ENCODE measurements at regions not wholly inside any gene's neighbourhood (a gene's known extent, or its start where the extent isn't known, plus 50 kb on each side); places are given as distances from the start of the nearest gene placed in this dataset.
A peak's percentile ranks its signal among the peaks of the same experiment; 100 is the strongest.

DNA sequence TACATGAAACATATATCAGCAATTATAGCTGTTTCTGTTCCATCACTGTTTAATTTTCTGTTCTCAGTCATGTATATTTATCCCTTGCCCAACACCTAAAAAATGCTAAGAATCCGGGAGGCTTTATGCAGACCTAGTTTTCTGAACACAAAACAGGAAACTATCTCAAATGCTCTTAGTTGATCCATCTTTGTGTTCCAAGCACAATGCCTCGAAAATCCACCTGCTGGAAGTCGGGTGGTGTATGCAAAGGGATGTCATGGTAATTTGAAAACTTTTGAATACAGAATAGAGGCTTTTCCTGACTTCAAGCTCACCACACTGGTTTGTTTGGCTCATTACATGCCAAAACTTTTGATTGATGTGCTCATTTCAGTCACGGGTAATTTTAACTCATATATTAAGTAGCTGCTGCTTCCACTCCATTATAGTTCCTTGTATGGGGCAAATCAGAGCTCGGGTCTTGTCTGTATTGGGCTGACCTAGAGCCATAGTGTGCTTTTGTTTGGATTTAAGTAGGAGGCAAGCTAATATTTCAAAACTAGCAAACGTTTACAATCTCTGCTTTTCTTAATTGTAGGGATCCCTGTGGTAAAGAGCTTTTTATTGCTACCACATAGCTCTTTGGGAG is 646.5 kb upstream of the EPHA7 start:
- Histone ChIP-seq H3K27me3 (no peaks in the 10 kb centered on the region), H3K27ac (no peak overlapping the region), H3K4me1 (no peaks in the 10 kb centered on the region), H3K9me3 (no peaks in the 10 kb centered on the region), H3K4me3 (no peak overlapping the region), H3K36me3 (no peaks in the 10 kb centered on the region)
- 39 to 48% (median 45%) methylated on average over 6 of the region's 6 CpGs for WGBS, 5 donors
- TF ChIP-seq EP300 (IDR thresholded peaks at IDR 0.05) (no peak), POLR2A (IDR thresholded peaks at IDR 0.05) (no peak), POLR2AphosphoS5 (IDR thresholded peaks at IDR 0.05) (no peak)
- TF ChIP-seq, protein P1, sequence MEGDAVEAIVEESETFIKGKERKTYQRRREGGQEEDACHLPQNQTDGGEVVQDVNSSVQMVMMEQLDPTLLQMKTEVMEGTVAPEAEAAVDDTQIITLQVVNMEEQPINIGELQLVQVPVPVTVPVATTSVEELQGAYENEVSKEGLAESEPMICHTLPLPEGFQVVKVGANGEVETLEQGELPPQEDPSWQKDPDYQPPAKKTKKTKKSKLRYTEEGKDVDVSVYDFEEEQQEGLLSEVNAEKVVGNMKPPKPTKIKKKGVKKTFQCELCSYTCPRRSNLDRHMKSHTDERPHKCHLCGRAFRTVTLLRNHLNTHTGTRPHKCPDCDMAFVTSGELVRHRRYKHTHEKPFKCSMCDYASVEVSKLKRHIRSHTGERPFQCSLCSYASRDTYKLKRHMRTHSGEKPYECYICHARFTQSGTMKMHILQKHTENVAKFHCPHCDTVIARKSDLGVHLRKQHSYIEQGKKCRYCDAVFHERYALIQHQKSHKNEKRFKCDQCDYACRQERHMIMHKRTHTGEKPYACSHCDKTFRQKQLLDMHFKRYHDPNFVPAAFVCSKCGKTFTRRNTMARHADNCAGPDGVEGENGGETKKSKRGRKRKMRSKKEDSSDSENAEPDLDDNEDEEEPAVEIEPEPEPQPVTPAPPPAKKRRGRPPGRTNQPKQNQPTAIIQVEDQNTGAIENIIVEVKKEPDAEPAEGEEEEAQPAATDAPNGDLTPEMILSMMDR (IDR thresholded peaks at IDR 0.05), result no peak
- DNase-seq, result peak in 1 of 2 donors; percentile 18
- intact Hi-C loops (cut with DNase I; ENCODE audit: low total_unique reads), result no loop called here

DNA sequence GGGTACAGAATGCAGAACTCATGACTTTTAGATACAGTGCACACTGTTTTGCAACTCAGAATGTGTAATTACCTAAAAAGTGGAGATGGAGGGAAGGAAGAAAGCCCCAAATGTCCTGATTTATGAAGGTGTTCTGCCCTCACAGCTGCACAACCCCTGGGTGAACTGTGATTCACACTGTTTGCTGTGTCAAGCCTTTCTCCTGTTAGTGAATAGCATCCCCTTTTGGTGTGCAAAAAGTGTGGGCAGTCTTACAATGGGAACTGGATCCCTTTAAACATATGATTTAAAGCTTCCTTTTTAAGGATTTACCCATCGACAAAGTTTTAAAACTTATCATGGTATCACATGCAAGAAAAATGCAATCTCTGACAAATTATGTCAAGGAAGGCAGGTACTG is 633.4 kb upstream of the EPHA7 start:
- Histone ChIP-seq H3K27me3 (no peaks in the 10 kb centered on the region), H3K36me3 (no peaks in the 10 kb centered on the region), H3K4me1 (no peaks in the 10 kb centered on the region), H3K9me3 (no peaks in the 10 kb centered on the region), H3K27ac (no peak overlapping the region), H3K4me3 (no peak overlapping the region)
- TF ChIP-seq, protein P1 (IDR thresholded peaks at IDR 0.05), result no peak
- TF ChIP-seq POLR2AphosphoS5 (IDR thresholded peaks at IDR 0.05) (no peak), POLR2A (IDR thresholded peaks at IDR 0.05) (no peak), EP300 (IDR thresholded peaks at IDR 0.05) (no peak)
- peak in 1 of 2 donors; percentile 54 for DNase-seq
- intact Hi-C loops (cut with DNase I; ENCODE audit: low total_unique reads), result no loop called here
- WGBS, 5 donors, result 8 to 27% (median 17%) methylated on average over 1 of the region's 1 CpG

DNA sequence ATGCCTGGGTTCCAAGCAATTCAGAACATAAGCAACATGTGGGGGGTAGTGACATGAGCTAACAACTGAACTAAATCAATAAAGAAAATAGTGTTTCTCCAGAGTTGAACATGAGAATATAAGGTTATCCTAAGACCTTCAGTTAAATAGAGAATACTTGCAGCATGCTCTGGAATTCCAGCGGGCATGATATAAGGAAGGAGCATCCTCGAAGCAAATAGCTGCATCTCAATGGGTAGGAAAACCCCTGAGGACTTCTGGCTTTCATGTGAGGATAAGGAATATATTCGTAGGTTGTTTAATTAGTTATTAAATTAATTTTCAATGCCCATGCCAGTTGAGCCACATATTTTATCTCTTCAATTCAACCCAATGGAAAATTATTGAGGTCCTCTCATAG is 631.2 kb upstream of the EPHA7 start:
- Histone ChIP-seq H3K27ac (no peak overlapping the region), H3K4me3 (no peak overlapping the region), H3K9me3 (no peaks in the 10 kb centered on the region), H3K4me1 (no peaks in the 10 kb centered on the region), H3K36me3 (no peaks in the 10 kb centered on the region), H3K27me3 (no peaks in the 10 kb centered on the region)
- DNase-seq, result no peak
- WGBS, 5 donors, result 85 to 96% (median 89%) methylated on average over 3 of the region's 3 CpGs
- intact Hi-C loops (cut with DNase I; ENCODE audit: low total_unique reads), result no loop called here
- no peak for TF ChIP-seq POLR2A (IDR thresholded peaks at IDR 0.05)
- TF ChIP-seq EP300 (IDR thresholded peaks at IDR 0.05), result no peak
- no peak for TF ChIP-seq POLR2AphosphoS5 (IDR thresholded peaks at IDR 0.05)
- TF ChIP-seq, protein P1 (IDR thresholded peaks at IDR 0.05), result no peak

DNA sequence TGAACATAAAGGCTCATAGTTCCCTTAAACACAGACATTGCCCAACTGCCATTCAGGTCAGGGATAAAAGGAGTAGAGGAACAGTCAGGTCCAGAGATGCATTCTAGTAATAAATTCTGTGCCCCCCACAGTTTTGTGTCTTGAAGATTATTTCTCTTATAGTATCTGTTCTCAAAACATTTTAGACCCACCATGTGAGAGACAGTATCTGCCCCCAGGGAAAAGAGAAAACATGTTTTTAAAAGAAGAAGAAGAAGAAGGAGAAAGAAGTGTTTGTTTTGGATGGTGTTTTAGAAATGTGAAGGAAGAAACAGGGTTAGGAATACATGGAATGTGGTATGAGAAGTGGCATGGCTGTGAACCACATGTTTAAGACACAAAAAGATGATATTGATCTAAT is 629.6 kb upstream of the EPHA7 start:
- H3K27ac ChIP-seq, result no peak overlapping the region

More for the DNA sequence above, 629.6 kb upstream of the EPHA7 start:
- H3K36me3 ChIP-seq, result no peaks in the 10 kb centered on the region
- H3K9me3 ChIP-seq, result no peaks in the 10 kb centered on the region
- TF ChIP-seq, protein P1 (IDR thresholded peaks at IDR 0.05), result no peak
- TF ChIP-seq EP300 (IDR thresholded peaks at IDR 0.05) (no peak), POLR2AphosphoS5 (IDR thresholded peaks at IDR 0.05) (no peak), POLR2A (IDR thresholded peaks at IDR 0.05) (no peak)
- no peaks in the 10 kb centered on the region for H3K27me3 ChIP-seq
- no peak for DNase-seq
- H3K4me3 ChIP-seq, result no peak overlapping the region
- H3K4me1 ChIP-seq, result no peaks in the 10 kb centered on the region
- intact Hi-C loops (cut with DNase I; ENCODE audit: low total_unique reads), result no loop called here
